Left renal cortex interstitium (tissue), 4 donors: ENCODE measurements at regions not wholly inside any gene's neighbourhood (a gene's known extent, or its start where the extent isn't known, plus 50 kb on each side); places are given as distances from the start of the nearest gene placed in this dataset.

Experiments used
- DNase-seq, 4 donors: peaks; one replicate each; pipeline ENCODE4 v3.0.0-alpha.2; 2013; ENCODE audit warnings: low read depth in 4 of 4, low spot score in 2 of 4, missing footprints in 1 of 4

DNA sequence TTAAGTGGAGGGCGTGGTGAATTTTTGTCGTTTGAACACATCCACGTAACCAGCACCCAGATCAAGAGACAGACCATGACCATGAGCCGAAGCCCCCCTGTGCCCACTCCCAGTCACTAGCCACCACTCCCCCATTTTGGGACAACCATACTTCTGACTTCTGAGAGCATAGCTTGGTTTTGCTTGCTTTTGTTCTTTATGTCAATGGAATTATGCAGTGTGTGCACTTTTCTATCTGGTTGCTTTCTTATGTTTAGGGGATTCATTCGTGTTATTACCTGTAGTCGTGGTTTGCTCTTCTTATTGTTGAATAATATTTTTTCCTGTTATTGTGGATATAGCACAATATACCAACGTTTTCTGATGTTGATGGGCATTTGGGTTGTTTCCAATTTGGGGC is 141.7 kb downstream of the GLI2 start:
- no peak for DNase-seq

DNA sequence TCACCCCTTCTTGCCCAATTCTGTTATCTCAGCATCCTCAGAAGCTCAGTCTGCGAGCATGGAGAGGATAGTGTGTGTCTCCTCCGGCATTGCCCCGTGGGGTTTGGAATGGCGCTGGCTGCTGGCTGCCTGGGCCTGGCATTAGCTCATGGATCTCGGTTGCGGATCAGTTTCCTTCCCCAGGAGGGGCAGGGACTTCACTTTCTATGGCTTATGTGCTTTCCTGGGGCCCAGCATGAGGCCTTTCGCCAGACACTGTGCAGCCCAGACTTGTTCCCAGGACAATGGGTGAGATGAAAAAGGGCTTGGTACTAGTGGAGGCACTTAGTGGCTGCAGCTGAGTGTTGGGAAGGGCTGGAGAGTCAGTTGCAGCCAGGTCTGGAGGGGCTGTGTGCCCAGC is 143.3 kb downstream of the GLI2 start:
- DNase-seq = no peak

DNA sequence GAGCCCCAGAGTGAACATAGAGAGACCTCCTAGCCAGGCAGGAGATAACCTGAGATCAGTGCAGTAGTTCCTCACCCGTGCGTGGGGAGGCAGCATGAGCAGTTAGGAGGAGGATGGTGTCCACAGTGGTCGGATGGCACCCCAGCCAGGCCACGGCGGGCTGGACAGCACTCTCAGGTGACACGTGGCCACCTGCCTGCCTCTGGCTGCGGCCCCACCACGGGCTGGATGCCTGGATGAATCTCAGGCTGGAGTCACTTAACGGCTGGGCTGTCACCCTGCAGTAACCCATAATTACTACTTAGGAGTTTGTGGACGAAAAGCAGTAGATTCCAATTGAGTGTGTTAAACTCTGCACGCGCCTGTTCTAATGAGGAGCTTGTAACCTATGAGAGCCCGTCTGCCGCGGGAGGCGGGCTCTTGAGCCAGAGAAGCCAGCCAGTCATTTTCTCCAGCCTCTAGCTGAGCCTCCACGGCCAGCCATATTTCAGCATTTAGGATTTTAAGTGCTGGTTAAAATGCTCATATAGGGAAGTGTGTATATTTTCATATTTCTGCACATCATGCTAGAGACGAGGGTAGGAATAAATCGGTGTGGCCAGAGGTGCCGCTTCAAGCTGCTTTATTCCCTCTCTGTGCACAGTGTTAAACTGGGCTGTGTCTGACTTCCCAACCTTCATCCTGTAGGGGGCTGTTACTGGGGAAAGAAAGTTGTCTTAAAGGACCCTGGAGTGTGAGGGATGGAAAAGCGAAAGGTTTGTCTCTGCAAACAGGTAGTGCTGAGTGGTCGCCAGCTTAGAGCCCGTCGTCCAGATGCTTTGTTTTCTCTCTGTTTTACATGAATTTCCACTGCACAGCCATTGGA is 144.0 kb downstream of the GLI2 start:
- DNase-seq = no peak

DNA sequence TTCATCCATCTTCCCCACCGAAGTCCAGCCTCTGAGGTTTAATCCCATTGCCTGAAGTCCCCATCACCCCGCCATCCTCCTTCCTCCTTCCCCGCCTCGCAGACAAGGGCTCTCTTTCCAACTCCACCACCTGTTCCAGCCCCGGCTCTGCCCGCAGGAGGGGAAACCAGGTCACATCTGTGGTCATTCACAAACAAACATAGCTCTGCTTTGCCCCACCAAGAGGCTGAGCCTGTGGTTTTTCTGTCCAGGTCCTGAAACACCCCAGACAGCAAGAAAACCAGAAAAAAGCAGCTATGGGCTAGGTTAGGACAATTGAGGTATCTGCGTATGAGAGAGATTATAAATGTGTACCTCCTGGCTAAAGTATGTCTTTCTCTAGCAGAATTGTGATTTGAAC is 144.7 kb downstream of the GLI2 start:
- DNase-seq = no peak

DNA sequence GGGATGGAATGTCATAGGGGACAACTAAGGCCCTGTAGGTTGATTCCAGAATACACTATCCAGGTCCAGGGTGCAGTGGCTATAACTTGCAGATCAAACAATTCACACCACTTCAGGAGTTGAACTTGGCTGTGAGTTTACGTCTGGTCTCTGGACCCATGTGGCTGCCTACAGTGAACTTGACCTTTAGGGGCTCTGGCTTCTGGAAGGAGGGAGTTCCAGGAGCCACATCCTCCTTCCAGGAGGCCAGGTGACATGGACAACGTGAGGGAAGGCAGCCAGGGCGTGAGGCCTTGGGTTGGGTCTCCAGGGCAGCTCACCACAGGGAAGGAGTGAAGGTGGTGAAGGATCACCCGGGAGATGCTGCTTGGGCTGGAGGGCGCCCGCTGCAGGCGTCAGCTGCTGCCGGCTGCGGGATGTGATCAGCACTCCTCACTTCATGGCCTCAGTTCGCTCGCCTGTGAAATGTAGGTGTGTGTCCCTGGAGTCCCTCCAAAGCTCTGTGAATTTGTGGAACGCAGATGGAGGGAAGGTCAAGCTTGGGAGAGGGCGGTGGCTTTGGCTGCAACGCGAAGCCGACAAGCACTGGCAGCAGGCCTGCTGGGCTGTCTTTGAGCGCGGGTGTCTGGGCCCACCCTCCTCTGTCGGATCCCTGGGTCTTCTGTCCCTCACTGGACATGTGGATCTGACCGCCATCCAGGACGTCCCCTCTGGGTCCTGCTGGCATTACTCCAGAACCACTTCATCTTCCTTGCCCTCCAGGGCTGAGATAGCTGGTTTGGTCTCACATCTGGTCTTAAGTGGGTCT is 146.5 kb downstream of the GLI2 start:
- DNase-seq = no peak

DNA sequence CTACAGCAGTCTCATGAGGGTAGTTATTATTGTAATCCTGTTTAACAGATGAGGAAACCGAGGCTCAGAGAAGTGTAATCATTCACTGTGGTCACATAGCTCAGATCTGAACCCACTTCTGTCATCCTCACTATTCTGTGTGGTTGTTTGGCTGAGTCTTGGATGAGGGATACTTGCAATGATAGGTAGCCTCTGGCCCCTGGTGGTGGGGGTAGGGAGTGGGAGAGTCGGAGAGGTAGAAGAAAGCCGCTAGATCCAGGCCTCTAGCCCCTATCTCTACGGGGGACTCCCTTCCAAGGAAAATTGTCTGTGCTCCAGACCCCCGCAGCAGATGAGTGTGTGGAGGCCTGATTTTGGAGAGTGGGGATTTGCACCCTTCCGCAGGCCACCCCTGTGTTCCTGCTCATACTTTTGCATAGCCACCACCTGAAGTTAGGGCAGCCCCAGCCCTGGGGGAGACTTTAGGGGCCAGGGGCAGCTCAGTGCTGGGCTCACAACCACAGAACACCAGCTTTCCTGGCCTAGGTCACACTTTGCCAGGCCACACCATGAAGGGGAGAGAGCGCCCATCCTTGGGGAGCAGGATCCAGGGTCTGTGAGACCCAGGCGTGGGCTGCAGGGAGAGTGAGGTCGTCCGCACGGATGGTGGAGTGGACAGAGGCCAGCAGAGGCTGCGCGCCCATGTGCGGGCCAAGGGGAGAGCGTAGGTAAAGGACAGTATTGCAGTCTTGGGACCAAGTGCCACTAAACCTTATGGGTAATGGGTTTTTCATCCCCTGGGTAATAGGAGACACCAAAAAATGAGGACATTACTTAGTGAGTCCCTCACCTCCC is 148.2 kb downstream of the GLI2 start:
- DNase-seq = no peak

DNA sequence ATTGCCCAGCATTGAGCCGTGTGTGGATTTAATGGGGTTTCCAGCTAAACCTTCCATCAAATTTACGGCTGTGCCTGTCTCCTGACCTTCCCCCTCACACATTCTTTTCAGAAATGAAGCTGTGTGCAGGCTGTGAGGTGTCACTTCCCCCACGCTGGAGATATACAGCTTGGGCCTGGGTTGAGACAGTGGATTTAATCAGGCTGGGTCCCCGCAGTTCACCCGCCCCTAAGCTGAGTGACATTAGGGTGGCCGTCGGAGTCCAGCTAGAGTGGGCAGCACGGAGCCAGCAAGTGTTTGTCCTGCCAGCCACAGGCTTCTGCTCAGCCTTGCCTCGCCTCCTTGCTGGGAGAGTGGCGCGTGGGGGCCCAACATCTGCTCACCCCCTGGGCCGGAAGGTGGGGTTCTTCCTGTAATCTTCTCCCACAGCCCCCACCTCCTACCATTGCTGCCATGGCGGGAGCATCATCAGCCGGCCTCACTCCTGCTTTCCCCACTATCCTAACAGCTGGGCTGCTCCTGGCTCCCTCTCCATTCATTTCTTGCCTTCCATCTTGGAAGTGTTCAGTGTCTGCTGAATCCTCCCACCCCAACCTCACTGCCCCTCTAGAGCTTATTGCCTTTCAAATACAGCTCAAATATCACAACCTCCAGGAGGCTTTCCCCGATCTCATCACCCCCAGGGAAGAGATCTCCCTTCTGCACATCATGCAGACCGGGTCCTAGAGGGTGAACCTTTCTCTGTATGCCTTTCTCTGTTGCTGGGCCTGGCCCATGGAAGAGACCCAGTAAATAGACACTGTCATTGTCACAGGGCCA is 149.0 kb downstream of the GLI2 start:
- DNase-seq = no peak

DNA sequence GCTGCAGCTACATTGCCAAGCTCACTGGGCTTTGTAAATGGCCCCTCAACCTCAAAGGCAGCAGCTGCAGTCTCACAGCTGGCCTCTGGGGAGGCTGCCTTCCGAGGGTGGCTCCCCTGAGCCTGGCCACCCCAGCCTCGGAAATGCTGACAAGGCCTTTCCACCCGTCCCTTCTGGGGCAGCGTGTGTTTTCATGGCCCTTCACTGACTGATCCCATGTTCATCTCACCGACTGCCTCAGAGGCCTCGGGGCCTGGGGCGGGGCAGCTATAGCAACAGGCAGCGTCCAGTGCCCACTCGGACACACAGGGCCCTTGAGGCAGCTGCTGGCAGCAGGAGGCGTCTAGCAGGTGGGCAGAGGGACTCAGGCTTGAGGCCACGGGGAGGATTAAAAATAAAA is 149.7 kb downstream of the GLI2 start:
- no peak for DNase-seq

DNA sequence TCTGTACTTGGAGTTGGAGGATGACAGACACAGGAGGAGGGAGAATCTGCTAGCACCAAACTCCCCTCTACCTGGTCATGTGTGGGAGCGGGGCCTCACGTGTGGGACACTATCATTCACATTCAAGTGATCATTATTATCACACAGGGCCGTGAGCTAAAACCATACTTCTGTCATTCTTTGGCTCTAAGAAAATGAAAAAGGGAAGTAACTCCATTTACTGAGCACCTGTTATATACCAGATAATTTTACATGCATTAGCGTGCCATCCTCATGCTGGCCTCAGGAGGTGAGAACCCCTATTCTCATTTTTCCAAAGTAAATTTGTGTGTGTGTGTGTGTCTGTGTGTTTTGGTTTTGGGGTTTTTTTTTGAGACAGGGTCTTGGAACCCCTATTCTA is 150.1 kb downstream of the GLI2 start:
- DNase-seq = no peak

DNA sequence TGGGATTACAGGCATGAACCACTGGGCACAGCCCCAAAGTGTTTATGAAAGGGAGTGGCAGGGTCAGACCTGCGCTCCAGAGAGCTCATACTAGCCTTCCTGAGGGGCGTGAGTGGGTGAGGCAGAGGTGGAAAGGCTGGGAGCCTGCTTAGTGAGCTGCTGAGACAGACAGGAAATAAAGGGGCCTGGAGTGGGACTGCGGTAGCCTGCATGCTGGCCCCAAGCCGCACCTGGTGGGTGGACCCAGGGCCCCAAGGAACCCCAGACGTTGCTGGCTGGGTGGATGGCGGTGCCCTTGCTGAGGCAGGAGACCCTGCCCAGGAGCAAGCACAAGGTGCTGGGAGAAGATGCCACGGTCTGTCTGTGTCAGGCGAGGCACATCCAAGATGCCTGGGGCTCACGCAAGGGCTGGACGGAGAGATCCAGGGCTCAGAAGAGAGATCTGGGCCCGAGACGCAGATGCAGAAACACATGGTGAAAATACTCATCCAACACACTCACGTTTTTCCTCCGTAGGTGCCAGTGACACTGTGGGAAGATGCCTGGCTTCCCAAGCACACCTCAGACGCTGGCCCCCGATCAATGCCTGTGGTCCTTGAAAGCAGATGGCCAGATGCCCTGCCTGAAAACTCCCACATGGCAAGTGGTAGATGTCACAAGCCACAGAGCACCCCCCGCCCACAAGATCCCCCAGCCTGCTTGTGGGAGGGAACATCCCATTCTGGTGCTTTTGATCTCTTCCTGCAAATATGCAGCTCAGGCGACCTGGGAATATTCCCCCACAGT is 151.1 kb downstream of the GLI2 start:
- no peak for DNase-seq

DNA sequence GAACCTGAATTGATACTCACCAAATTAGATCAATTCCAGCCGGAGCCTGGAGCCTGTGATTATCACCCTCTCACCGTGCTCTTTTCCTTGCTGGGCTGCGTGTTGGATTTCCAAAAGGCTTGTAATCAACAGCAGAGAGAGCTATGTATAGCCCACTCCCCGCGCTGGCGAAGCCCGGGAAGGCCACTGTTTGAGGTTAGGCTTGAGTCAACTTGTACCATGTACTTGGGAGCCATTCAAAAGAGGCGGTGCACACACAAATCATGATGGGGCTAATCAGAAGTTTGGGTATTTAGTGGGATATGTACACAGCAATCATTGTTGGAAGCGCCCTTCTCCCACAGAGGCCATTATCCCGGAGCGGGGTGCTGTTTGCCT is 151.6 kb downstream of the GLI2 start:
- no peak for DNase-seq

DNA sequence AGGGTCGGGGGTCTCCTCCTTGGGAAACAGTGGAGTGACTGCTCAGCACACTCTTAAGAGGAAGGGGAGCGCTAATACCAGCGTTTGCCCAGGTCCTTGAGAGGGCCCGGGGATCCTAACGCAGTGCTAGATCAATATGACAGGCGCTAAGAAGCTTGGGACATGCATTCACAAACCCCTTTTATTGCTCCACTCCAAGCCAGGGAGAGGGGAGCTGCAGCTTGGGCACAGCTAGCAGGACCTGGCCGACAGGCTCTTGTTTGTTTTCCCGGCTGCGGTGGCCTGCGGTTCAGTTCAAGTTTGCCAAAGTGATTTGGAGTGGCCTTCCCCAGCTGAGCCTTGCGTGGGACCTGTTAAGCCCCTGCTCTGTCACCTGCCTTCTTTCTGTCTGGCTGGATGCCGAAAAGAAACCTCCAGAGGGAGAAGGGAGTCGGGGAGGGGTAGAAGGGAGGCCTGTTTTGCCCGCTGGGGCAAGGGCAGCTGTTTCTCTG is 152.1 kb downstream of the GLI2 start:
- no peak for DNase-seq

DNA sequence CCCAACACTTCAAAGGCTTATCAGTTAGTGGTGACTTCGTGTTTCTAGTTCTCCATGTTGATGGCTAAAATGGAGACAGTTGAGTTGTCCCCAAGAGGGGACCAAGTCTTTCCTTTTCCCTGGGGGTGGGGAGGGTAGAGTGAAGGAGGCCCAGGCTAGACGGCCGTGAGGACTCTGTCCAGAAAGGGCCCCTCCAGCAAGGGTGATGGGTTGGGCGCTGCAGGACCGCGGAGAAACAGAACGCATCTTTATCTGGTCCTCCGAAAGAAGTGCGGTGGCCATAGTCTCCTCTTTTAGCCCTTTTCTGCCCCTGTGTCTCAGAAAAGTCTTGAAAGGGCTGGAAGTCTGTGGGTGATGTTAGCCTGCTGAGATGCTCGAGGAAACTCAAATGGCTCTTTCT is 153.2 kb downstream of the GLI2 start:
- no peak for DNase-seq

DNA sequence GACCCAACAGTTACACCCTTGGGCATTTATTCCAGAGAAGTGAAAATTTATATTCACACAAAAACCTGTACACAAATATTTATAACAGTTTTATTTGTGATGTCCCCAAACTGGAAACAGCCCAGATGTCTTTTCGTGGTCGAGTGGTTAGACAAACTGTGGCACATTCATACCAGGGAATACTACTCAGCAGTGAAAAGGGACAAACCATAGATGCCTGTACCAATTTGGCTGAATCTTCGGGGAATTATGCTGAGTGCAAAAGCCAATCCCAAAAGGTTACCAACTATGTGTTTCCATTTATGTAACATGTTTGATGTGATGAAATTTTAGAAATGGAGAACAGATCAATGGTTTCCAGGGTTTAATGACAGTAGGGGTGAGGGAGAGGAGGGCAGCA is 154.3 kb downstream of the GLI2 start:
- no peak for DNase-seq

DNA sequence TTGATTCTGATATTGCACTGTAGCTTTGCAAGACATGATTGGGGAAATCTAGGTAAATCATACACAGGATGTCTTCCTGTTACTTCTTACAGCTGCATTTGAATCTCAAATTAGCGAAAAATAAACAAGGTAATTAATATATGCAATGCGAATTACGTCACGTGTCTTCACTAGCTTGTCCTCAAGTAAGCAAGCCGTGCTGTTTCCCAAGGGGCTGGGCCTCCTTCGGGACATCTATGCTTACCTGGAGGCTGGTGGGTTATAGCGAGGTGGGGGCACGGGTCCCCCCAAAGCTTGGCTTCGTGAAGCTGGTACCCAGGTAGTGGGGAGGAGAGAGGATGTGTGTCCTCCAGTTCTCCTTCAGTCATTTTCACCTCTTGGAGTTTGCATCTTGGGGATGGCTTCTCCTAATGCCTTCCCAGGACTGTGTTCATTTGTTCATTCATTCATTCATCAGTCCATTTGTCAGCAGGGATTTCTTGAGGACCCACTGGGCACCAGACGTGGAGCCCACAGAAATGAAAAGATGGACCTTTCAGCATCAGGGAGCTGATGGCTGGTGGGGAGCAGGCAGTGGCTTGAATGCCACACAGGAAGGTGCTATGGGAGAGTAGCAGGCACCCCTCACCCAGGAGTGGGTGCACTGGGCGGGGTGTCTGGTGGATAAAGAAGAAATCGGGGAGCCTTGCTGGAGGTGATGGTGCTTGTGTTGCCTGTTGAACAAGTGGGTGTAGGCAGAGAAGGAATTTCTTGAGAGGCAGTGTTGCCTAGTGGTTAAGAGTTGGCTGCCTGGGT is 155.1 kb downstream of the GLI2 start:
- DNase-seq = no peak

DNA sequence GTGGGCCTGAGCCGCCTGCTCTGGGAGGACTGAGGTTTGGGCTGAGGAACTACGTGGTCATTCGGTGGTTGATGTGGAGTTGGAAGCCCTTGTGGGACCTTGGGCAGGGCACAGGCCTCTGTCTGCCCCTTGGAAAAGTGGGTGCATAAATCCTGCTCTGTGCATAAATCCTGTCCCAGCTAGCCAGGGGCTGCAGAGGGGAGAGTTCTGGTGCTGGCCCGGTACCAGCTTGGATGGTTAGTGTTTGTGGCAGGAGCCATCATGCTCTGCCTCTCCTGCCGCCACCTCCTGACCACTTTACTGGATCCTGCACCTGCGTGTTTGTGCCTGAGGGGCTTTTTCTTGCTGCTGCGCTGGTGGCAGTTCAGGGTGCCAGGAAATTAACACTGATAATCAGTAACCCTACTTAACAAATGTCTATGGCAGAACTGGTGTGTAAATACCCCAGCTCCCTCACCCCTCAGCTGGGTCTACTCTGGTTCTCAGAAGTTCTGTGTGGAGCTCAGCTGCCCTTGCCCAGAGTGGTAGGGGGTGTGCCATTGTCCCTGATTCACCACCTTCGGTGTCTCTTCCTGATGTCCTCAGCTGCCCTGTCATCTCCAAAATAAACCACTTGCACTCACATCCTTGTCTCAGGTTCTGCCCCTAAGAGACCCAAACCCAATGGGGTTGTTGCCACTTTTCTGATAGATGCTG is 156.8 kb downstream of the GLI2 start:
- no peak for DNase-seq

DNA sequence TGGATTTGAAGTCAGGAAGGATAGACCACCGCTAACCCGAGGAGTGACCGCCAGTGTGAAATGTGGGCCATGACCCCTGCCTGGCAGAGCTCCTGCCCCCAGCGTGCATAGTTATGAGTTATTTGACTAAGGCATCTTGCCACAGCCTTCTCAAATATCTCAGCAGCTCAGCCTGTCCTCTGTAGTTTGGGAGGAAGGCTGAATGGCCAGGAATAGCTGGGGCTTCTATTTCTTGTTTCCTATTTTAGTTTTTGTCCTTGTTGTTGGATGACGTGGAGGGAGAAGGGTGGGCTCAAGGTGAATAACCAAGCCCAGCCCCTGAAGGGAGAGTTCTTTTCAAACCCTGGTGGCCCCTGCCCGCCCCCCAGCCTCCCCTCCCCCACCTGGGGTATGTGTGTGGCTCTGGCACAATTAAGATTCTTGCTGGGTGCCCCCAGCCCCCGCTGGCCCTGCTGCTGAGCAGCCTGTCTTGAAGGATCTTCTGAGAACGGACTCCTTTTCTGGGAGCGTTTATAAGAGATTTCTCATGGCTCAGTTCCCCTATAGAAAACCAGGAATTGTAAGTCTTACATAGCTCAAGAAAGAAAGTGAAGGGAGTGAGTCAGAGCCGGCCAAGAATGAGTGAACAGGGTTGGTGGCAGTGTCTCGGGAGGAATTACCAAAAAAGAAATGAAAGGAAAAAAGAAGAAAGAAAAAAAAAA is 157.4 kb downstream of the GLI2 start:
- DNase-seq = no peak
